ENCODE measurements at regions not wholly inside any gene's neighbourhood (a gene's known extent, or its start where the extent isn't known, plus 50 kb on each side); places are given as distances from the start of the nearest gene placed in this dataset.

- TF ChIP-seq ZBTB26 (CRISPR knock-in tag; IDR thresholded peaks at IDR 0.05; ENCODE audit: borderline replicate concordance) (0 out of 2 replicates have a peak, but pooled peaks have one; percentile 45), JDP2 (CRISPR knock-in tag; IDR thresholded peaks at IDR 0.05; ENCODE audit: borderline replicate concordance) (no peak), ATF4 (CRISPR knock-in tag; IDR thresholded peaks at IDR 0.05) (no peak), RELA (CRISPR knock-in tag; IDR thresholded peaks at IDR 0.05) (0 out of 2 replicates have a peak, but pooled peaks have one; percentile 40), TBP (CRISPR knock-in tag; IDR thresholded peaks at IDR 0.05) (no peak), PRPF4 (IDR thresholded peaks at IDR 0.05; ENCODE audit: low read depth, low read length, poor library complexity, severe bottlenecking) (no peak), ZNF550 (CRISPR knock-in tag; IDR thresholded peaks at IDR 0.05; ENCODE audit: borderline replicate concordance) (no peak), SNRNP70 (IDR thresholded peaks at IDR 0.05; ENCODE audit: low read depth, low read length) (no peak), MXD3 (CRISPR knock-in tag; IDR thresholded peaks at IDR 0.05) (0 out of 2 replicates have a peak, but pooled peaks have one; percentile 35), MXD4 (CRISPR knock-in tag; IDR thresholded peaks at IDR 0.05) (no peak), STAT6 (CRISPR knock-in tag; IDR thresholded peaks at IDR 0.05; ENCODE audit: borderline replicate concordance) (no peak), GABPB1 (CRISPR knock-in tag; IDR thresholded peaks at IDR 0.05) (peak; percentile 26; the same call in 1 of the 2 replicates), PPARG (CRISPR knock-in tag; conservative IDR thresholded peaks at IDR 0.05) (peak; percentile 65), PHF5A (CRISPR knock-in tag; IDR thresholded peaks at IDR 0.05; ENCODE audit: low read depth, unreplicated experiment) (peak; percentile 42), CENPX (CRISPR knock-in tag; IDR thresholded peaks at IDR 0.05) (no peak), ZSCAN31 (CRISPR knock-in tag; IDR thresholded peaks at IDR 0.05; ENCODE audit: low read depth) (peak; percentile 50; the same call in 1 of the 2 replicates), ZNF143 (CRISPR knock-in tag; IDR thresholded peaks at IDR 0.05) (no peak), SPEN (CRISPR knock-in tag; IDR thresholded peaks at IDR 0.05; ENCODE audit: low read depth) (0 out of 2 replicates have a peak, but pooled peaks have one; percentile 48), ZNF451 (CRISPR knock-in tag; IDR thresholded peaks at IDR 0.05) (no peak), SYNCRIP (IDR thresholded peaks at IDR 0.05; ENCODE audit: insufficient read depth, low read depth, low read length) (no peak)
Observed at GRCh38 chr21:15483138-15483780, 246.5 kb upstream of the USP25 start (continued).
